IPS DF 19.7 (cell line): ENCODE measurements at regions not wholly inside any gene's neighbourhood (a gene's known extent, or its start where the extent isn't known, plus 50 kb on each side); places are given as distances from the start of the nearest gene placed in this dataset.

Source experiments
- DNase-seq: peaks from one replicate; pipeline ENCODE4 v3.0.0-alpha.2; 2013; ENCODE audit warnings: low read depth, low spot score

GRCh38 chr10:89153971-89154370 lies 53.1 kb downstream of the CH25H start:
- no peak for DNase-seq

- DNase-seq, result no peak
These were observed 54.0 kb downstream of the CH25H start for GRCh38 chr10:89153116-89153515.

- DNase-seq, result no peak
These were observed 55.3 kb downstream of the CH25H start for GRCh38 chr10:89151857-89152256.

GRCh38 chr10:89148061-89148460 lies 59.1 kb downstream of the CH25H start:
- DNase-seq, result no peak

GRCh38 chr10:89147256-89147655 lies 59.9 kb downstream of the CH25H start:
- DNase-seq, result no peak

- DNase-seq, result no peak
These were observed 62.3 kb downstream of the CH25H start for GRCh38 chr10:89144836-89145235.

- no peak for DNase-seq
These were observed 64.5 kb downstream of the CH25H start for GRCh38 chr10:89142590-89142989.

GRCh38 chr10:89138755-89139490 lies 68.2 kb downstream of the CH25H start:
- no peak for DNase-seq

- DNase-seq, result no peak
These were observed 72.2 kb downstream of the CH25H start for GRCh38 chr10:89134963-89135362.

- DNase-seq, result no peak
These were observed 77.2 kb downstream of the CH25H start for GRCh38 chr10:89129911-89130310.

- DNase-seq, result no peak
These were observed 84.6 kb downstream of the CH25H start for GRCh38 chr10:89122433-89123051.

GRCh38 chr10:89121764-89122020 lies 85.4 kb downstream of the CH25H start:
- DNase-seq, result no peak

- DNase-seq, result no peak
These were observed 86.0 kb downstream of the CH25H start for GRCh38 chr10:89120931-89121763.

GRCh38 chr10:89119651-89120050 lies 87.5 kb downstream of the CH25H start:
- DNase-seq, result no peak

GRCh38 chr10:89118091-89118490 lies 89.0 kb downstream of the CH25H start:
- no peak for DNase-seq

- DNase-seq, result no peak
These were observed 91.1 kb downstream of the CH25H start for GRCh38 chr10:89115876-89116627.

- DNase-seq, result no peak
These were observed 92.1 kb downstream of the CH25H start for GRCh38 chr10:89114846-89115625.

- DNase-seq, result no peak
These were observed 104.4 kb downstream of the CH25H start for GRCh38 chr10:89102735-89103134.

- DNase-seq, result no peak
These were observed 105.2 kb downstream of the CH25H start for GRCh38 chr10:89101943-89102342.

- DNase-seq, result no peak
These were observed 106.4 kb downstream of the CH25H start for GRCh38 chr10:89100680-89101079.

GRCh38 chr10:89097226-89097625 lies 106.6 kb downstream of the FAS start:
- DNase-seq, result no peak
